ENCODE measurements at regions not wholly inside any gene's neighbourhood (a gene's known extent, or its start where the extent isn't known, plus 50 kb on each side); places are given as distances from the start of the nearest gene placed in this dataset.
"Not testable (repeated sequence)": the region's sequence is repeated elsewhere in the genome, so short reads cannot be mapped to it uniquely, and the experiment has no call there.

DNA sequence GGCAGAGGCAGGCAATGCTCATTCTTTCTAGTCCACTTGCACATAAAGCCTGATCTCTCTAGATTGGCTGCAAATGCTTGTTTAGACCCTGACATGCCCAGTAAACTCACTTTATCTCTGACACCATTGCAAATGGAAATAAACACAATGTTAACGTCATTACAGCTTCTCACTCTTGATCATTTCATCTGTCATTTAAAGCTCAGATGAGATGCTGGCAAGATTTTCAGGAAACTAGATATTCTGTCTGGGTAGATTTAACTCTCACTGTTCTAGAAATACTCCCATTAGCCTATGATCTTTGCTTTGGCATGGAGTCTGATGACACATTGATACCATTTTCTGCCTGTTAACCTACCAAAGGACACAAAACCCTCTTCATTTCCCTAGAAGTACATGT, 320.7 kb upstream of the HNRNPA3 start:
- intact Hi-C loops (cut with DNase I): no loop called here
- DNase-seq (ENCODE audit: low spot score): no peak

GRCh38 chr2:176892676-176893226, 319.8 kb upstream of the HNRNPA3 start:
- no peak for DNase-seq (ENCODE audit: low spot score)
- intact Hi-C loops (cut with DNase I): no loop called here

DNA sequence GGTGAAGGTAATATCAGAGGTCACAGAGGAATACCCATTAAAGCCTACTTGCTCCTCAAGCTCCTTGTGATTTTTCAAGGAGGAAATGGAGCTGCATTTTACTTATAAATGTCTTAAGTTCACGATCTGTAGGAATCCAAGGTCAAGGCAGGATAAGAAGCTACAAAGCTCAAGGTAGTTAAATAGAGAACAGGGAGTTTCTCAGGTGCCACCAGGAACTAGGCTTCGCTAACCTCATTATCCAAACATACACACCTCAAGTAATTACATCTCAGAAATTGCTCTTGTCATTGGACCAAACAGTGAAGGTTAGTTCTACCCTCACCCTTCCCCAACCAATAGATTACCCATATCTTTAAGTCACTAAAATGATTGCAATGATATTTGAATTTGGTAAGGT, 317.4 kb upstream of the HNRNPA3 start:
- DNase-seq (ENCODE audit: low spot score): no peak
- intact Hi-C loops (cut with DNase I): no loop called here

DNA sequence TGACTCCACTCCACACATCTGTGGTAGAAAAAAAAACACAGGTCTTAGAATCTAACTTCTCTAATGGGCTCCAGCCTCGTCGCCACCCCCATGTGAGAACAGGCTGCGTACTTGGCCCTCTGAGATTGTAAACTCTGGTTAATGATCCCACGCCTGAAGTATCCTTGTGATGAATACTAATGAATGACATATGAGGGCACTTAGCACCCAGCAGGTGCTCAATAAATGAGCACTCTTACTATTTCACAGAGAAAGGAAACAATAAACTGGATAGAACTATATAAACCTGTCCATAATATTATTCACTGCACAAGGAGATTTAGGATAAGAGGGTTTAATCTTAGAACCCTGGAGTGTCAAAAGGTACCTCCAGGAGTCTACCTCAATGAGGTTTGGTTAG, 310.1 kb upstream of the HNRNPA3 start:
- intact Hi-C loops (cut with DNase I): no loop called here
- no peak for DNase-seq (ENCODE audit: low spot score)

- intact Hi-C loops (cut with DNase I); DNase-seq (ENCODE audit: low spot score): not testable (repeated sequence)
Observed at GRCh38 chr2:176904053-176904452, 308.5 kb upstream of the HNRNPA3 start.

DNA sequence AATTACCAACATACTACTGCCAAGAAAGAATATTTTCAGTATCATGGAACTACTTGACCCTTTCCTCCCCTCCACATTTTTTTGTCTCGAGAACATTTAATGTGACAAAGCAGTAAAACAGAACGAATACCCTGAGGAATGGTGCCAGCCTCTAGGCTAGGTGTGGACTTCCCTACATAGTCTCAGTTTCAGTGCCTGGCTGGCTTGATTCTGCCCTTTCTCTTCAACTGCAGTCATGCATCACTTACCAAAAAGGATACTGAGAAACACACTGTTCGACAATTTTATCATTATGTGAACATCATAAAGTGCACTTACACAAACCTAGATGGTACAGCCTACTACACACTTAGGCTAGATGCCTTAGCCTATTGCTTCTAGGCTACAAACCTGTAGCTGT, 305.3 kb upstream of the HNRNPA3 start:
- DNase-seq (ENCODE audit: low spot score): no peak
- intact Hi-C loops (cut with DNase I): no loop called here

- intact Hi-C loops (cut with DNase I): no loop called here
- no peak for DNase-seq (ENCODE audit: low spot score)
Observed at GRCh38 chr2:176910828-176911227, 301.8 kb upstream of the HNRNPA3 start.

DNA sequence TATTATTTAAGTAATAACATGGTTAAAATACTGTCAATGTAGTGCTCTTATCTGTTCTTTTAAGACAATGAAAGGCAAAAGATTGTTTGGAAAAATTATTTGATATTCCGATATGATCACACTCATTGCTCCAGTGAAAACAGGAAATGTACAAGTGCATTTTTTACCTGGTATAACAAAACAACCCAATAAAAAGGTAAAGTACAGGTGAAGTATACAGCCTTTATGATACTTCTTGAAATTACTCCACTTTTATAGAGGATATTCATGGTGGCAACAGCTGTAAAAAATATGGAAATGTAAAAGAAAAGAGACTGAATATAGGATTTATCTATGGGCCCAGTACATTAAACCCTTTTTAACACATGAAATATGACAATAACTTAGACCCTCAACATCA, 298.6 kb upstream of the HNRNPA3 start:
- intact Hi-C loops (cut with DNase I): no loop called here
- no peak for DNase-seq (ENCODE audit: low spot score)

DNA sequence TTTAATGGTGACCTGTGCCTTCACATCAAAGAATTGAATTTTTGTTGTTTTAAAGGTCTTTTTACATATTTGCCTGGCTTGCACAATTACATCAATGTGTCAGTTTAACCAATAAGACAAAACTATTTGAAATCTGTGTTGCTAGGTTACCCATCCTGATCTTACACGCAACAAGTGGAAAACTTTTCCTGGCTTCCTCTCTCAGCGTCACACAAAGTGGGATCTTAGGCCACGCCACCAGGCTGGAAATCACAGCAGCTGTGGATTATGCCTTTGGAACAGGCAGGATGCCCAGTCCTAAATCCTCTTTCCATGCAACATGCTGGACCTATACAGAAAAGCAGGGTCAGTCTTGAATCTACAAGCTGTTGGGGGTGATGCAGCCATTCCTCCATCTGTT, 298.2 kb upstream of the HNRNPA3 start:
- DNase-seq (ENCODE audit: low spot score): no peak
- intact Hi-C loops (cut with DNase I): no loop called here

DNA sequence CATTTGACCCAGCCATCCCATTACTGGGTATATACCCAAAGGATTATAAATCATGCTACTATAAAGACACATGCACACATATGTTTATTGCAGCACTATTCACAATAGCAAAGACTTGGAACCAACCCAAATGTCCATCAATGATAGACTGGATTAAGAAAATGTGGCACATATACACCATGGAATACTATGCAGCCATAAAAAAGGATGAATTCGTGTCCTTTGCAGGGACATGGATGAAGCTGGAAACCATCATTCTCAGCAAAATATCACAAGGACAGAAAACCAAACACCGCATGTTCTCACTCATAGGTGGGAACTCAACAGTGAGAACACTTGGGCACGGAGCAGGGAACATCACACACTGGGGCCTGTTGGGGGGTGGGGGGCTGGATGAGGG, 290.0 kb upstream of the HNRNPA3 start:
- intact Hi-C loops (cut with DNase I); DNase-seq (ENCODE audit: low spot score): not testable (repeated sequence)

- intact Hi-C loops (cut with DNase I): no loop called here
- no peak for DNase-seq (ENCODE audit: low spot score)
Observed at GRCh38 chr2:176923205-176923604, 289.4 kb upstream of the HNRNPA3 start.

DNA sequence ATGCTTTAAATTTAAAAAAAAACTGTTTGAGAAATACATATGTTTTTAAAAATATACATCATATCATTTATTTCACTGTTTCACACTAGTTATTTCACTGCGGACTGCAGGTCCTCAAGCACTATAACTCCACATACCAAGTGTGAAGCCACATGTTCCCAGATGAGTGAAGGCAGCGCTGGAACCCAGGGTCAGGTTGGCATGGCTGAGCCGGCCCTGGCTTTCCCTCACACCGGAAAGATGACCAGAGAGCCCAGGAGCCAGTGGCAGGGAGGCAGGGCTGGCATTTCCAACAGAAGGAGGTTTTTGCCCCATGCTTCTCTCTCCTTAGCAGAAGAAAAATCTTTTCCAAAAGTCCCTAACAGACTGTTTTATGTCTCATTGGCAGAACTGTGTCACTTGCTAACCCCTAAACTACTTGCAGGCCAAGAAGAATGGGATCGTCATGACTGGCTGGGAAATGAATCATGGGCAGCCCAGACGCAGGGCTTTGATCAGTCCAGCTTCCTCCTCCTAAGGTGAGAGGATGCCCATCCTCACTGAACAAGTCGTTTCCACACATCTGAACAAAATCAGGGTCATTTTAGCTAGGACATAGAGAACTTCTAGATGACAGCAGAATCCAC, 287.6 kb upstream of the HNRNPA3 start:
- intact Hi-C loops (cut with DNase I): no loop called here

DNA sequence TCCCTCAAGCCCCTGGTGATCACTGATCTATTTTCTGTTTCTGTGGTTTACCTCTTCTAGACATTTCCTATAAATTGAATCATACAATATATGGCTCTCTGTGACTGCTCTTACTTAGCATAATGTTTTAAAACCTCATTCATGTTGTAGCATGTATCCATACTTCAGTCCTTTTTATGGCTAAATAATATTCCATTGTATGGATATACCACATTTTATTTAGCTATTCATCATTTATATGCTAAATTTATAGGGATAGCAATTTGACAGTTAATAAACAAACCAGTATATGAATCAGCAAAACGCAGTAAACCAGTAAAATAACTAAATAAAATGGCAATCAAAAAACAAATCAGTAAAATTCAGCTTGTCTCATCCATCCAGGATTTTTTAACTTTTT, 286.1 kb upstream of the HNRNPA3 start:
- DNase-seq (ENCODE audit: low spot score): no peak
- intact Hi-C loops (cut with DNase I): no loop called here

More for the DNA sequence above, 287.6 kb upstream of the HNRNPA3 start:
- DNase-seq (ENCODE audit: low spot score): no peak

DNA sequence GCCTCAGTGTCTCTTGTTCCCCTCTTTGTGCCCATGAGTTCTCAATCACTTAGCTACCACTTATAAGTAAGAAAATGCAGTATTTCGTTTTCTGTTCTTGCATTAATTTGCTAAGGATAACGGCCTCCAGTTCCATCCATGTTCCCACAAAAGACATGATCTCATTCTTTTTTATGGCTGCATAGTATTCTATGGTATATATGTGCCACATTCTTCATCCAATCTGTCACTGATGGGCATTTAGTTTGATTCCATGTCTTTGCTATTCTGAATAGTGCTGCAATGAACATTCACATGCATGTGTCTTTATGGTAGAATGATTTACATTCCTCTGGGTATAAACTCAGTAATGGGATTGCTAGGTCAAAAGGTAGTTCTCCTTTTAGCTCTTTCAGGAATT, 283.2 kb upstream of the HNRNPA3 start:
- intact Hi-C loops (cut with DNase I); DNase-seq (ENCODE audit: low spot score): not testable (repeated sequence)

GRCh38 chr2:176931588-176932563, 280.7 kb upstream of the HNRNPA3 start:
- intact Hi-C loops (cut with DNase I): no loop called here

GRCh38 chr2:176934131-176934530, 278.5 kb upstream of the HNRNPA3 start:
- no peak for DNase-seq (ENCODE audit: low spot score)
- intact Hi-C loops (cut with DNase I): no loop called here

More at GRCh38 chr2:176931588-176932563, 280.7 kb upstream of the HNRNPA3 start:
- no peak for DNase-seq (ENCODE audit: low spot score)

GRCh38 chr2:176934869-176935415, 277.7 kb upstream of the HNRNPA3 start:
- DNase-seq (ENCODE audit: low spot score): no peak
- intact Hi-C loops (cut with DNase I): no loop called here

GRCh38 chr2:176935543-176936102, 277.0 kb upstream of the HNRNPA3 start:
- intact Hi-C loops (cut with DNase I): no loop called here
- no peak for DNase-seq (ENCODE audit: low spot score)

GRCh38 chr2:176936410-176936809, 276.2 kb upstream of the HNRNPA3 start:
- intact Hi-C loops (cut with DNase I): no loop called here
- no peak for DNase-seq (ENCODE audit: low spot score)

- intact Hi-C loops (cut with DNase I): no loop called here
- no peak for DNase-seq (ENCODE audit: low spot score)
Observed at GRCh38 chr2:176944998-176945397, 267.6 kb upstream of the HNRNPA3 start.

All from cardiac septum (tissue), 1 donor.